ENCODE measurements at regions not wholly inside any gene's neighbourhood (a gene's known extent, or its start where the extent isn't known, plus 50 kb on each side); places are given as distances from the start of the nearest gene placed in this dataset.

DNA sequence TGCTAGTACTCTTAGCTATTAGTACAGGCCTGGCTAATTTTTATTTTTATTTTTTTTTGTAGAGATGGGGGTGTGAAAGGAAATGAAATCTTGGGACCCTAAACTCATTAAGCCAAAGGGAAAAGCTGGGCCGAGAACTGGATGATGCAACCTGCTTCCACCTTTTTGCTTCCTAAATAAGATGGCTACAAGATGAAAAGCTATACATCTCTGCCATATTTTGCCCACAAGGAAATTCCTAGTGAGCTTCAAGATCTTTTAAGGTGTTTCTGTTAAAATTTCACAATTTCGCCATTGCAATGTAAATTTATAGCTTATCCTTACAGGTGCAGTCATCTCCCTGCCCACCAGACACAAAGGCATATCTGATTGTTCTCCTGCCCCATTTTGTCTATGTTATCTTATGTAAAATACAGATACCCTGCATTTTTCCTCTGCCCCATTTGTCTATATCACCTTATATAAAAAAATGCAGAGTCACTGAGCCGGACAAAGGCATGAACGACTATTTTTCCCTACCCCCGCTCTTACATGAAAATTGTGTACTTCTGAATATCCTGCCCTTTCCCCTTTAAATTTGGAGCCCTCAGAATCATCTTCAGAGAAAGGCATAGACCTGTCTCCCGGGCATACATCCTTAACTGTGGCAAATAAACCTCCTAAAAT, 112.0 kb upstream of the SLC38A2 start:
- POLR2A ChIA-PET (ENCODE audit: unreplicated experiment): no interaction called here

More for the DNA sequence above, 112.0 kb upstream of the SLC38A2 start:
- H3K9me3 ChIP-seq (ENCODE audit: control insufficient read depth, insufficient read depth, low read length): no peaks in the 10 kb centered on the region
- no peak overlapping the region for H3K56ac ChIP-seq (ENCODE audit: extremely low read depth, insufficient read depth, low read length)
- H3K36me3 ChIP-seq (ENCODE audit: control insufficient read depth, insufficient read depth, low read length): no peaks in the 10 kb centered on the region
- in situ Hi-C loops (cut with MboI; ENCODE audit: low sequenced_read_pairs) (no loop called here), dilution Hi-C loops (cut with HindIII; ENCODE audit: low sequenced_read_pairs, unreplicated experiment) (no loop called here), intact Hi-C loops (cut with micrococcal nuclease) (no loop called here)
- CTCF ChIA-PET: interaction anchor here (0.9 kb wide), 1 partner anchor 66 kb away, joined by 3 read pairs; no protein-coding TSS in a partner anchor
- no TSS peak for BruUV-seq (replicated peaks)
- H3K14ac ChIP-seq (replicated peaks; ENCODE audit: low read depth, low read length): no peak overlapping the region
- no peak overlapping the region for H3K23ac ChIP-seq (ENCODE audit: low read depth, low read length)
- no peaks in the 10 kb centered on the region for H4K20me1 ChIP-seq (ENCODE audit: insufficient read depth, low read length)
- H3K18ac ChIP-seq (ENCODE audit: low read depth, low read length): no peak overlapping the region
- H3K4me3 ChIP-seq (ENCODE audit: insufficient read depth, low read depth, low read length): no peak overlapping the region
- H2BK20ac ChIP-seq (ENCODE audit: low read depth, low read length): no peak overlapping the region
- TF ChIP-seq, protein P1, sequence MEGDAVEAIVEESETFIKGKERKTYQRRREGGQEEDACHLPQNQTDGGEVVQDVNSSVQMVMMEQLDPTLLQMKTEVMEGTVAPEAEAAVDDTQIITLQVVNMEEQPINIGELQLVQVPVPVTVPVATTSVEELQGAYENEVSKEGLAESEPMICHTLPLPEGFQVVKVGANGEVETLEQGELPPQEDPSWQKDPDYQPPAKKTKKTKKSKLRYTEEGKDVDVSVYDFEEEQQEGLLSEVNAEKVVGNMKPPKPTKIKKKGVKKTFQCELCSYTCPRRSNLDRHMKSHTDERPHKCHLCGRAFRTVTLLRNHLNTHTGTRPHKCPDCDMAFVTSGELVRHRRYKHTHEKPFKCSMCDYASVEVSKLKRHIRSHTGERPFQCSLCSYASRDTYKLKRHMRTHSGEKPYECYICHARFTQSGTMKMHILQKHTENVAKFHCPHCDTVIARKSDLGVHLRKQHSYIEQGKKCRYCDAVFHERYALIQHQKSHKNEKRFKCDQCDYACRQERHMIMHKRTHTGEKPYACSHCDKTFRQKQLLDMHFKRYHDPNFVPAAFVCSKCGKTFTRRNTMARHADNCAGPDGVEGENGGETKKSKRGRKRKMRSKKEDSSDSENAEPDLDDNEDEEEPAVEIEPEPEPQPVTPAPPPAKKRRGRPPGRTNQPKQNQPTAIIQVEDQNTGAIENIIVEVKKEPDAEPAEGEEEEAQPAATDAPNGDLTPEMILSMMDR (conservative IDR thresholded peaks at IDR 0.05; ENCODE audit: low read depth, low read length): no peak
- TF ChIP-seq MXI1 (IDR thresholded peaks at IDR 0.05; ENCODE audit: borderline replicate concordance, low read depth, low read length) (no peak), CHD1 (IDR thresholded peaks at IDR 0.05; ENCODE audit: low read depth, low read length) (no peak), NFE2L2 (IDR thresholded peaks at IDR 0.05; ENCODE audit: low read depth, low read length) (no peak), RFX5 (IDR thresholded peaks at IDR 0.05; ENCODE audit: low read depth, low read length) (no peak), MAZ (IDR thresholded peaks at IDR 0.05; ENCODE audit: borderline replicate concordance, low read depth, low read length) (no peak), POLR2A (IDR thresholded peaks at IDR 0.05; ENCODE audit: low read depth, low read length) (no peak), SMC3 (IDR thresholded peaks at IDR 0.05; ENCODE audit: low read depth, low read length) (no peak), MAFK (IDR thresholded peaks at IDR 0.05; ENCODE audit: low read depth, low read length) (no peak), ELK1 (IDR thresholded peaks at IDR 0.05; ENCODE audit: borderline replicate concordance, low read depth, low read length) (no peak), CEBPB (IDR thresholded peaks at IDR 0.05; ENCODE audit: low read depth, low read length) (no peak), FOS (IDR thresholded peaks at IDR 0.05; ENCODE audit: low read depth, low read length) (no peak), RAD21 (IDR thresholded peaks at IDR 0.05; ENCODE audit: low read length) (no peak), USF2 (IDR thresholded peaks at IDR 0.05; ENCODE audit: low read depth, low read length) (no peak), BHLHE40 (IDR thresholded peaks at IDR 0.05; ENCODE audit: low read depth, low read length) (no peak), RCOR1 (IDR thresholded peaks at IDR 0.05; ENCODE audit: insufficient replicate concordance, low read length) (no peak)
- no peak overlapping the region for H4K91ac ChIP-seq (ENCODE audit: insufficient read depth, low read depth, low read length)
- H2AK5ac ChIP-seq (ENCODE audit: low read depth, low read length): 0 out of 2 replicates have a peak overlapping the region, but pooled peaks have one; percentile 85
- no peak overlapping the region for H3K4ac ChIP-seq (ENCODE audit: low read depth, low read length)
- no peak overlapping the region for H2AFZ ChIP-seq (replicated peaks; ENCODE audit: low read length, poor library complexity)
- no peak overlapping the region for H2BK15ac ChIP-seq (ENCODE audit: low read depth, low read length)
- H2BK5ac ChIP-seq (ENCODE audit: low read depth, low read length, poor library complexity, severe bottlenecking): no peak overlapping the region
- no peak for DNase-seq
- no peak overlapping the region for H3K4me2 ChIP-seq (ENCODE audit: low read depth, low read length)
- peak overlapping the region in 1 of 2 experiments; percentile 15; a peak in 1 of 4 replicates for H4K8ac ChIP-seq (ENCODE audit: low read depth in 2 of 2, low read length in 2 of 2)
- H3K79me1 ChIP-seq (ENCODE audit: low read depth in 1 of 2, low read length in 2 of 2): peaks cover 3 to 8% of the 10 kb centered on the region in 2 experiments; a peak in 3 of 4 replicates
- no peaks in the 10 kb centered on the region for H3K27me3 ChIP-seq (ENCODE audit: control insufficient read depth, insufficient read depth, low read length)
- no peak overlapping the region for H3K27ac ChIP-seq (ENCODE audit: insufficient read depth, low read length)
- H3K9me1 ChIP-seq (ENCODE audit: insufficient read depth, low read length): peaks cover 3% of the 10 kb centered on the region
- peaks cover 2% of the 10 kb centered on the region; the same call in 1 of the 2 replicates for H3K4me1 ChIP-seq (ENCODE audit: control insufficient read depth, insufficient read depth, low read length)
- H2BK120ac ChIP-seq (ENCODE audit: low read depth, low read length): peak overlapping the region; percentile 44; the same call in 1 of the 2 replicates
- no peak overlapping the region for H3K9ac ChIP-seq (ENCODE audit: low read depth, low read length)
- no CpG with 5 or more reads among the region's 6 CpGs for WGBS, 2 experiments (ENCODE audit: extremely low coverage in 2 of 2, insufficient read length in 1 of 2)
- no peak overlapping the region for H4K5ac ChIP-seq (ENCODE audit: low read depth, low read length)
- ATAC-seq (ENCODE audit: low read depth): no peak
- no peak overlapping the region for H2AK9ac ChIP-seq (replicated peaks; ENCODE audit: low read depth, low read length, poor library complexity)

Data from IMR-90 (cell line).